G401 (cell line): ENCODE measurements at regions not wholly inside any gene's neighbourhood (a gene's known extent, or its start where the extent isn't known, plus 50 kb on each side); places are given as distances from the start of the nearest gene placed in this dataset.

Experiments used
- DNase-seq: peaks from one replicate; pipeline ENCODE4 v3.0.0-alpha.2; 2015; ENCODE audit warnings: low spot score
- in situ Hi-C: cut with HindIII; loops from 2 replicates; pipeline ENCODE4 v1.10.0; 2016; ENCODE audit warnings: low sequenced_read_pairs, mixed read lengths

DNA sequence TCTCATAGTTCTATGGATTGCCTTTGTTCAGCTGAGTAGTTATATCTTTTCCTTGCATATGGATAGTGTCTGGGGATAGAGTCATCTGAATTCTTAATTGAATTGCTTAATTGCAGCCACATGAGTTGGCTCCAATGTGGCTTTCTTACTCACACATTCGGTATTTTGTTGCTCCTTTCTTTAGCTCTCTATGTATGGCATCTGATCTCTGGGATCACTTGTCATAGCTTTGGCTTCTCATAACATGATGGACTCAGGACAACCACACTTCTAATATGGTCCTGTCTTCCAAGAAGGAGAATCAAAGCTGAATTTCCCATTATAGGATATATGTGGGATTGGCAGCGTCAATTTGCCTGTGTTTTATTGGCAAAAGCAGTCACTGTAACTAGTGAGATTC, 716.2 kb downstream of the NCAM2 start:
- in situ Hi-C loops = no loop called here
- no peak for DNase-seq

DNA sequence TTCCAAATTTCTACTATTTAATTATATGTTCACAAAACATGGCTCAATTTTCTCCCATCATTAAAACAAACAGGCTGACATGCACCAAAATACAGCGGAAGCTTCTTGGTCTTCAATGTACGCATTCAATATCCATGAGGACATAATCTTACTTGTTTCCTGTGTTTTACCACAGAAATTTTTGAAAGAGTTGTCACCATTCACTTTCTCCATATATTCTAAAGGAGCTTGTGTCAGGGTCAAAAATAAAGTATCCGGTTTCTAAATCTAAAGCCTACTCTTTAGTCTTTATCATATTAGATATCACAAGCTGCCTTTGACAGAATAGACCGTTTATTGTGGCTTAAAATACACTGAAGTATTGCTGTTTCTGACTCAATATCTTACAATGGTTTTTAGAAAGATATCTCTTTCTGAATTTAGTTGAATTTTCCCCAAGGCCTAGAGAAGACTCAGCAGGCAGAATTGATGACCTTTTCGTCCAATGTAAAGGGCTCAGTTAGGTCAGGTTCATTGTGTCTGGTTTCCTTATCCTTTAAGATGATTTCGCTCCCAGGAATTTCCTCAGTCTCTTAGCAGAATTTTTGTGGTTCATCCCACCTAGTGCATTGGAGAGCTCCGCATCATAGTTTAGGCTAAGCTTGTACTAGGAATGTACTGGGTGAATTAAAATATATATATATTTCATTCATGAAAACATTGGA, 717.2 kb downstream of the NCAM2 start:
- in situ Hi-C loops = no loop called here
- no peak for DNase-seq

DNA sequence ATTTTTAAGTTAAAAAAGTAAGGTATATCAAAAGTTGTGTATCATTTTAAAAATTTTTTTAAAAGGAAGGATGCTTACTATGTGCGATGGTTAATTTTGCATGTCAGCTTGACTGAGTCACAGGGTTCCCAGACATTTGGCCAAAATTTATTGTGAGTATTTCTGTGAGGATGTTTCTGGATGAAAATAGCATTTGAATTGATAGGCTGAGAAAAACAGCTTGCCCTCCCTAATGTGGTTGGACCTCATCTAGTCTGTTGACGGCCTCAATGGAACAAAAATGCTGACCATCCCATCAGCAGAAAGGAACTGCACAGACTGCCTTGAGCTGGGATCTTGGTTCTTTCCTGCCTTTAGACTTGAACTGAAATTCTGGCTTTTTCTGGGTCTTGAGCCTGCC, 724.5 kb downstream of the NCAM2 start:
- DNase-seq = no peak
- in situ Hi-C loops = no loop called here

DNA sequence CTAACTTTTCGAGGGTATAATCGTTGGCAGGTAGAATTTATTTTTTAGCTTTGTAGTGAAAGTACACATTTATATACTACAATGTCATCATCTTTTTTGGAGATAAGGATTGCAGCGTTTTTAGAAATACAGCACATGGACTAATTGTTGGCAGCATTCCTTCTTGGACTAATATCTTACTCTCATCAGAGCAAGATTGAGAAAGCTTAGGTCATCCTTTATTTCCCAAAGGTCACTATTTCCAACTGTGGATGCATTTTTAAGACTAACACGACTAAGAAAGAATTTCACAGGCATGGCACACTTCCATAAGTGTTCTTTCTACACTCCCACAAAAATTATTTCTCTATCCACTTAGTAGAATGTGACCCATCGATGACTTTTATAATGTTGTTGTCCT, 732.3 kb downstream of the NCAM2 start:
- in situ Hi-C loops = no loop called here
- no peak for DNase-seq

DNA sequence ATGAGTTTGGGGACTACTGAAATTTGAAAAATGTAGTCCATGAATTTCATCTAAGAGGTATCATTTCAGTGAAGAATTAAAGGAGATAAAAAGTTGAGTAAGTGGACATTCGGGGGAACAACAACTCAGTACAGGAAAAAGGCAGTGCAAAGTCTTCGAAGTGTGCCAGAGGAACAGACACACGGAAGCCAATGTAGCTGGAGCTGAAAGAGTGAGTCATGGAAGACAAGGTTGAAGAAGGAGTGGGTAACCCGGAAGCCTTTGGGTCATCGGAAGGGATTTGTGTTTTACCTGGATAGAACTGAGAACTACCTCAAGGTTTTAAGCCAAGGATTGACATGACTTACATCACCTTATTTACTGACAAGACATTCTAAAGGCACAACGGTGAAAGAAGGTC, 733.4 kb downstream of the NCAM2 start:
- in situ Hi-C loops = no loop called here
- no peak for DNase-seq

DNA sequence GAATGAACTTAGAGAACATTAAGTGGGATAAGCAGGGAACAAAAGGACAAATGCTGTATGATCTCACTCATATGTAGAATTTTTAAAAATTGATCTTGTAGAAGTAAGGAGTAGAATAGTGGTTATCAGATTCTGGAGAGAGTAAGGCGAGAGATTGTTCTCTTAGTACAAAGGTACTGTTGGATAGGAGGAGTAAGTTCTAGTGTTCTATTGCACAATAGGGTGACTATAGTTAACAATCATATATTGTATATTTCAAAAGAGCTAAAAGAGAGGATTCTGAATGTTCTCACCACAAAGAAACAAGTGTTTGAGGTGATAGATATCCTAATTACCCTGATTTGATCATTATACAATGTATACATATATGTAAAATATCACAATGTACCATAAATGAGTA, 735.9 kb downstream of the NCAM2 start:
- DNase-seq = no peak
- in situ Hi-C loops = no loop called here

DNA sequence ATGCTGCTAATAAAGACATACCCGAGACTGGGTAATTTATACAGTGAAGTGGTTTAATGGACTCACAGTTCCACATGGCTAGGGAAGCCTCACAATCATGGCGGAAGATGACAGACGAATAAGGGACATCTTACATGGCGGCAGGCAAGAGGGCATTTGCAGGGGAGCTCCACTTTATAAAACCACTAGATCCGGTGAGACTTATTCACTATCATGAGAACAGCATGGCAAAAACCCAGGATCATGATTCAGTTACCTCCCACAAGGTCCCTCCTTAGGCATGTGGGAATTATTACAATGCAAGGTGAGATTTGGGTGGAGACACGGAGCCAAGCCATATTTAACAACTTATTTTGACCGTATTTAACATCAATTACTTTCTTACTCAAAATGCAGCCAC, 739.0 kb downstream of the NCAM2 start:
- DNase-seq = no peak

DNA sequence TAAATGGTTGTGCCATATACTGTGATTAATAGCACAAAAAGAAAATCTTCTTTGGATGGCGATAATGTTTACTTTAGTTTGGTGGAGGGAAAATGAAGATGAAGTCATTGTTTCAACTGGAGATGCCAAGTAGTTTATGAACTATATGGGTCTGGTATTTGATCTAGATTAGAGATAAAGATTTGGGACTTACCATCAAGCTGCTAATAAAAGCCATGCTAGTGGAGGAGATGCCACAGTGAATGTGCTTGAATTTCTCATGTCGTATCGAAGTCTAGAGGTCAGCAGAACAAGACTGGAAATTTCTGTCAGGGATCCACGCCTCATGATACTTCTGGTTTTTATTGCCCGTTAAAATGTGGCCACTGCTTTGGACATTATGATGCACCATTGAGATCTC, 742.0 kb downstream of the NCAM2 start:
- in situ Hi-C loops = no loop called here
- DNase-seq = no peak

More for the DNA sequence above, 739.0 kb downstream of the NCAM2 start:
- in situ Hi-C loops = no loop called here

DNA sequence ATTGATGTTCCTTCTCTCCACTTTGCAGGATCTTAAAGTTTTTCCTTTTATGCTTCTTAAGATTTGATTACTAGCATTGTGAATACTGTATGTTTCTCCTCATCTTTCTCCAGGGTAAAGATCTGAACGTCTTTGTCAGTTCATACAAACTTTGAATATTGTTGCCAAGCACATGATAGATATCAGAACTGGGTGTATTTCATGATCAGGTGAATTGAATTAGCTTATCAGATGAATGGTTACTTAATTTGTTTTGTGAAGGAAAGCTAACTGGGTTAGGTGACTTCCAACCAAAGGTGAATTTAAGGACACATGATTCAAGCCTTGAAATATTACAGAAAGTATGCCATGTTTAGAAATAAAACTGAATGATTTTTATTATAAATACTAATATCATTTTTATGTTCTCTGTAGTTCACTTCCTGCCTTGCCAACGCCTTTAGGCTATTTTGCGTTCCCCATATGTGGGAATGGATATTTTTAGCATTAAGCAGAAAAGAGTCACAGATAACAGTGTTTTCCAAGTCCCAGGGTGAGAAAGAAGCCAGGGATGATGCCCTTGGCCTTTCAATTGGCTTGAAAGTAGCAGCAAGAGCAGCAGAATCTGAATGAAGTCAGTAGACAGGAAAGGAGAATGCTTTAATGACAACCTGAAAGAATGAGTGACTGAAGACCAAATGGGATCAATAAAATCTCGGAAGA, 752.1 kb downstream of the NCAM2 start:
- in situ Hi-C loops = no loop called here
- no peak for DNase-seq

DNA sequence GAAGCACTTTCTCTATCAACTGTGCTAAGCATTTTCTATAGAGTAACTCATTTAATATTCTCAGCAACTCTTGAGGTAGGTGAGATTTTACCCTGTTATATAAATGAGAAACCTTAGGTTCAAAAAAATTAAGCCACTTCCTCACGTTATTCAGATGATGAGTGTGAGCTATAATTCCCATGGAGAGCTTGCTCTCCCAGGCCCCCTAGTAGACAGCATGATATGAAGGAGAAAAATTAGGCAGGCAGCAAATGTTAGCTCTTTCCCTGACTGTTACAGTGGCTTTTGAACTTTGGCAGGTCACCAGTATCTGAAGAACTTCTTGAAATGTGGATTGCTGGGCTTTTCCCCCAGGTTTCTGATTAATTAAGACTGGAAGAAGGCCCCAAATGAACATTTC, 753.1 kb downstream of the NCAM2 start:
- no peak for DNase-seq
- in situ Hi-C loops = no loop called here

DNA sequence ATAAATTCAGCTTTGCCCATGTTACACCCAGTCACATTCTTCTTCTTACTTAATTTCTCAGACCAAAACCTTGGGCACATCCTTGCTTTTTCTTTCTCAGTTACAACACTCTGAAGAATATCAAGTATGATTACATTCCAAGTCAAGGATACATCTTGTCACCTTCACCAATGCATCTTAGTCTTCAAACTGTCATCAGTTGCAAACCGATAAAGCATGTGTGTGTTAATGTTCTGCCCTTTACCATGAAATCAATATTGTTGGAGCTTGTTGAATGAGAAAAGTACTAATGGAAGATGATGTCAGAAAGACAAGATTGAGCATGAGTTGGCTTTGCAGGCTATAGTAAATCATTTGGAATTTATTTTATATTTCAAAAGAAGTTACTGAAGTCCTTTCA, 764.6 kb downstream of the NCAM2 start:
- DNase-seq = no peak
- in situ Hi-C loops = no loop called here

DNA sequence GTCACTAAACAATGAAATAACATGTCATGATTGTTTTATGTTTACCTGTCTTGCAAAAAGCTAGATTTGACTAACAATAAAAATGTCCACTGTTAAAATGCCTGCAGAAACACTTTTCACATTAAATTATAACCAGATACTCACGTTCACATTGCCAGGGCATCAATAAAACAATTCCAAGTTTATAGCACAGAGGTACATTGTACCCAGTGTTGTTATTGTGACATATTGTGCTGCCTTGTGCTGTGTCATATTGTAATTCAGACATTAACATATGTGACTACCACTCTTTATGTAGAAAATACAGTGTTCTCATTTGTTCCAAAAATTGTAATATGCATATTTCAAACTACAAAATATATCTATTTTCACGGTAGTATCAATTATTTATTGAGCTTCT, 766.1 kb downstream of the NCAM2 start:
- DNase-seq = no peak
- in situ Hi-C loops = no loop called here

DNA sequence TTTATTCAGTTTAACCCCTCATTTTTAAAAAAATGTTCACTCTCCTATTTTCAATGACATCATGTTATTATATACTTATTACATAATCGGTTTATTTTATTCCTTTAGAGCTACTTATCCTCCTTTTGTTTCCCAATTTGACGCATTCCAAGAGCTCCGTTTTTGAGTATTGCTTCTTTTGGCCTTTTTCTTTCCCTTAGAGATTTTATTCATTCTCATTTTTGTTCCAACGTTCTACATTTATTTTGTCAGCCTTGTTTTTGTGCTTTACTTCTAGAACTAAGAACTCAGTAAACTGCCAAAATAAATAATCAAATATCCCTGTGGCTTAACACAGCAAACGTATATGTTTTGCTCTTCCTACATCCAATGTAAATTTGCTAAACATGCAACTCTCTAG, 769.1 kb downstream of the NCAM2 start:
- in situ Hi-C loops = no loop called here
- DNase-seq = no peak

DNA sequence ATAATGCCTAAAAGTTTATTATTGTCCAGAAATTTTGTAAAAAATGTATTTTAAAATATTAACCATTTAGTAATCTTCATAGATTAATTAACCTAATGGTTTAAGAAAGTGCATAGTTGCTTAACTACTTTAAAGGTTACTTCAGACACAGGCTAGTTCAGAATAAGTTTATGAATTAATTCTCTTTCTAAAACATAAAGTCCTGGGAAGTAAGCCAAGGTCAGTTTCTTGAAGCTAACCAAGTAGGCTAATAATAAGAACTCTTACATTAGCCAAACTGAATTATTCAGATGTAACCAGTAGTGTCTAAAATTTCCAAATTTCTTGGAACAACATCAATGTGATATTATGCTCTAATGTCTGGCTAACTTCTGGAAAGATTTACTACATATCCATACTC, 790.4 kb downstream of the NCAM2 start:
- DNase-seq = no peak
- in situ Hi-C loops = no loop called here

DNA sequence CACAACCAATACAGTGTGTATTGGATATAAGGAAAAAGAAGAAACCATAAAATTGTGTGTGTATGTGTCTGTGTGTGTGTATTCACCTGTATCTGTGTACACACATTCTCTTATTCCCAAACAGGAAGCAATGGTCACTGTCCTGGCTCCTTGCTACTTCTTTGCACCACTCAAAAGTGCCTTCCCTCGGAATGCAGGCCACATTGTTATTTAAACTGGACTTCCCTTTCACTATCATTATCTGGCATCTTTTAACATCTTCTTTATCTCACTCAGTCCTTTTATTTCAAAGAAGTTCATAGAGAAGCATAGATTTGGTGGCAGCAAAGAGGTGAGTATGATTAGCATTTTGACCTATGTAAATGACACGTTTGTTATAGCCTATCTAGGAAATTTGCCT, 803.7 kb downstream of the NCAM2 start:
- in situ Hi-C loops = no loop called here

DNA sequence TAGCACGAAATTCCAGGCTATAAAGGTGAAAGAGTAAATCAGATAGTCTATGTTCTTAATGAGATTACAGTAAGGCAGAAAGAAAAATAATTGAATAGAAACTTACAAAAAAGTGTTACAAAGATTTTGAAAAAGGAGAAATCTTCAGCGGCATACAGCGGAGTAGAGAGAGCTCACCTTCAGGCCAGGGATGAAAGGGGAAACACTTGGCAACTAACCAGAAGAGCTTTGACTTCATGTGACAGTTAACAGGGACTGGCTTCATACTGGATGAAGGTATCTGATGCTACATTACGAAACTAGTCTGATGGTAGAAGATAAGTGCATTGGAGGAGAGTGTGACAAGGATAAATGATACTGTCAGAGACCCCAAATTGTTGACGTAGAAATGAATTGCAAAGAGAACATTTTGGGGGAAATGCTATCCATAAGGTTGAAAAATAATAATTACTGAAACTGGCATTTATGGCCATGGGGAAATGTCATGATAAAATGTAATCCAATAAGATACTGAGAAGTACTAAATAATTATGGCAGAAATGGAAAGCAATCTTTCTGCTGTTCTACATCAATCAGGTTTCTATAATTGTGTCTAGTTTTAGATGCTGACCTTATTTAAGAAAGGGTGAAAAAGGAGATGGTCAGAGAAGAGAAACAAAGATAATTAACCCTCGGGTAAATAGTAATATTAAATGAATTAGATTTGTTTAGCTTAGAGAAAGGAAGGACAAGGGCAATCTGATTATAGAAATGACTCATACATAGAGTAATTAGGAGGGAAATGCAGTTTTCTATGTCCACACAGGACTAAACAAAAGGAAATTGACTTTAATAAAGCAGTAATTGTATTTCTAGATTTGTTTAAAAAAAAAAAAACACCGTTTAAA, 808.7 kb downstream of the NCAM2 start:
- in situ Hi-C loops = no loop called here
- no peak for DNase-seq

More for the DNA sequence above, 803.7 kb downstream of the NCAM2 start:
- DNase-seq = no peak

DNA sequence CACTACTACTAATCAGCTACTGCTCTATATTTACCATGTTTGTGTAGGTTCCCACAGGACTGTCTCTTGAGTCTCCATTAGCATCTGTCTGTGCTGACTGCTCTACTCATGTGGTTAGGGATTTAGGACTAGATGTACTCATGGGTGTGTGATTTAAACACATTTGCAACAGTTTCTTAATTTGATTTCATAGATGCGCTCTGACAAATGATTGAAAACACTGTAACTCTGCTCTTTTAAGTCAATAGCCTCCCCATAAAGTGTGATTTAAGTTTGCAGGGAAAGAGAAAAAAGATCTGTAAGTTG, 809.3 kb downstream of the NCAM2 start:
- DNase-seq = no peak
- in situ Hi-C loops = no loop called here

DNA sequence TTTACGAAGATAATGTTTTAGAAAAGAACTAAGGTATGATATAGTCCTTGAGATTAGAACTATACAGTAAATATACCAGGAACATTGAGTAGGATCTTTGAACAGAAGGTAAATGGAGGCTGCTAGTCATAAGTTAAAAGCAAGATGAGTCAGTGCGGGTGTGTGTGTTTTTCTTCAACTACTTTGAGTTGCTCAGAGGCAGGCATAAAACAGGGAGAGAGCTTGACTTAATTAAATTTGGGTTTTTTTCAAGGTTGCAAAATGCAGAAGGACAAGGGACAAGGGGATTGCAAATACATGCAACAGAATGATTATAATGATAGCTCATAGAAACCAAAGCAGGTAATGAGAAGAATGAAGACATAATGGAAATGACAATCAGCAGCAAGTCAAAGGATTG, 815.1 kb downstream of the NCAM2 start:
- no peak for DNase-seq
- in situ Hi-C loops = no loop called here

DNA sequence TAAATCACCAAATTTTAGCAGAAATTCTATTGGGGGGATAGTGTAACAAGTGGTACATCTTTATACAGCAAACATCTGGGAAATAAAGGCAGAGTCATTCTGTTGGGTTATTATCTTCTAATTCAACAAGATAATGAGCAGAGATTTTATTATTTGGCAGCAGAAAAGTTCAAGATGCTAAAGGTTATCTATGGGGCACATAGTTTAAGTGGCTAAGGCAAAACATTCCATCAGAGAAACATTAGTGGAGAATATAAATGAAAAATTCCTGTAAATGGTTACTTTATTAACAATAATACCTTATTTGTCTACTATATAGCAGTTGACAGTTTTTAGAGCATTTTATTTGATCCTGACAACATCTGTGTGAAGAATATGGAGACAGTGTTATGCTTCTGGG, 815.7 kb downstream of the NCAM2 start:
- in situ Hi-C loops = no loop called here
- DNase-seq = no peak

DNA sequence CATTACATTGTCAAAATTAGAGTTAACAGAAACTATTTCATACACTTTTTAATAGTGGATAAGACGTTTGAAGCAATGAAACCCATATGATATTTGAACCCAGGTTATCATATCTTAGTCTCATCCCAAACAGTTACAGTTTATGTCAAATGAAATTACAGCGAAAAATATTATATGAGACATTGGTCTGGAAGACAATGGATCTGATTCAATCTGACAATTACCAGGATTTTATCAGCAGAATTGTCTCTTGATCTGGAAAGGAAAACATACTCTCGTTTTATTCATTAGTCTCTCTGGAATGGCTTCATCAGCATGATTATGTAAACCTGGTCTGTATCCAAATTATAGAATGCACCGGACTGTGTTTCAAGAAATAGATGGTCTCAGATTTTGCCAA, 818.6 kb downstream of the NCAM2 start:
- DNase-seq = no peak
- in situ Hi-C loops = no loop called here
